ENCODE measurements at regions not wholly inside any gene's neighbourhood (a gene's known extent, or its start where the extent isn't known, plus 50 kb on each side); places are given as distances from the start of the nearest gene placed in this dataset.

DNA sequence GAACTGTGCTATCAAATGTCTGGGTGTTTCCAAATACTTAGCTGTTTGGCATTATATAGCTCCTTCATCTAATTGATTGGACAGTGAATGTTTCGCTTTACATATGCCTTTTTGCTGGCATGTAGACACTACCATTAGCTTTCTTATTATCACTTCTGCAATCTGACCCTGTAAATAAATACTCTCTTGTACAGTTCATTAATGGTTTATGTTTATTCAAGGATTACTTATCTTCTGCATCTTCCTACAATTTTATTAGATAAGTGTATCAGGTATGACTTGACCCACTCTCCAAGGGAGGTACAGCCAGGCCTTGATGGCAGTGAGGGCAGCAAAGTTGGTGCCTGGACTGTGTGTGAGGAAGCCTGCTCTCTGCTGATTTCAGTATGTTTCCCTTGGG lies 614.1 kb upstream of the SETBP1 start:
- DNase-seq (ENCODE audit: low spot score) = no peak

DNA sequence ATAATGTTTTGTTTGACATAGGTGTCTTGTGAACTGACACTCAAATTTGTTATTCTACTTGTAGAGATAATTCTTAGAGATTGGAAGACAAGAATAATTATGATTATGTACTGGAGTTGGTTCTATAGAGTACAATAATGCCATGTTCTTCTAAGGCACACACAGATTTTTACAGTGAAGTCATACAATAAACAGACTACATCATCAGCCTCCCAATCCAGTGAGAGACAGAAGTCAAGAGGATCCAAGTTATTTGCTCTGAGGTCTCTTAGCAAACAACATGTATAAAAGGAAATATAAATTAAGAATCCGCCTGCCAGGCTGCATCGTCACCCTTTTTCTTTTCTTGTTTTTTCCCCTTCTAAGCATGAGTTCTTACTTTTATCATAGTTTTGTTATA lies 613.5 kb upstream of the SETBP1 start:
- no peak for DNase-seq (ENCODE audit: low spot score)

DNA sequence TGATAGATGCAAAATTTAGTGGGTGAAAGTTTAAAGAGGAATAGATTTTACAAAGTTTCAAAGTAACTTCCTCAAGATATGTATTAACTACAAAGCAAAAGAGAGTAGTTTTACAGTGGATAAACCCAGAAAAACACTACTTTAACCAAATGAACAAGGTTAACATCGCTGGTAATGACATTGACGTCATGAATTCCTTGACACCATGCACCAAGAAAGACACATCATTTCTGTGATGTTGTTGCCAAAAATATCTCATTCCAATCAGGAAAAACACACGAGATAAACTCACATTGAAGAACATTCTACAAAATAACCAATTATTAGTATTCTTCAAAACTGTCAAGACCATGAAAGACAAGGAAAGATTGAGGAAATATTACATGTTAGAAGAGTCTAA lies 605.6 kb upstream of the SETBP1 start:
- DNase-seq (ENCODE audit: low spot score) = no peak

DNA sequence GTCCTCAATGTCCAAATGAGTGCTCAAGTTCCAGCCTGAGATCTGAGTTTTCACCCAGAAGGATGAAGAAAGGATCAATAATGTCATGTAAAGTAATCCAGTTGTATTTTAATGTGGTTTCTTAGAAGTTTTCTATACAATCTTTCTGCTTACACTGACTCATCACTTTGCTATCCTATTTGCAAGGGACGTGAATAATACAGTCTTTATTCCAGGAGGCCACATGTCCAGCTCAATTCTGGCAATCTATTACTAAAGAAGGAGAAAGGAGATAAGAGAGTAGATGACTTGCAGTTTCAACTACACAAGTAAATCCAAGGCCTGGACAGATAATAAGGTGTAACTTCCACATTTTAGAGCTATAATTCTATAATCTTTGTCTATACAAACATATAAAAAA lies 601.1 kb upstream of the SETBP1 start:
- DNase-seq (ENCODE audit: low spot score) = no peak

DNA sequence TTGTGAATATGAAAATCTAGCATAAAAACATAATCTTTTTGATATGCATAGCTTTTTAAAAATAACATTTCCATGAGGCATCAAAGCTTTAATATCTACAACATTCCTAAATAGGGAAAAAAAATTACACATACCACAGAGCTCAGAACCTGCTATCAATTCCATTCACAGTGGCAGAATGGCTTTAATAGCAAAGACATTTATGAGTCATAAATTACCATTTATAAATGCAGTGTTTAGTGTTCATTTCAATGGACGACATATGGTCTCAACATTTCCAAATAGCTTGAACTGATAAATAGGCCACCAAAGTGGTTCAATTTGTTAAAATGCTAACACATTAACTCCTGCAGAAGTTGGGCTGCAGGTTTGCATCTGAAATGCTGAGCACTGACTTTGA lies 600.6 kb upstream of the SETBP1 start:
- no peak for DNase-seq (ENCODE audit: low spot score)

DNA sequence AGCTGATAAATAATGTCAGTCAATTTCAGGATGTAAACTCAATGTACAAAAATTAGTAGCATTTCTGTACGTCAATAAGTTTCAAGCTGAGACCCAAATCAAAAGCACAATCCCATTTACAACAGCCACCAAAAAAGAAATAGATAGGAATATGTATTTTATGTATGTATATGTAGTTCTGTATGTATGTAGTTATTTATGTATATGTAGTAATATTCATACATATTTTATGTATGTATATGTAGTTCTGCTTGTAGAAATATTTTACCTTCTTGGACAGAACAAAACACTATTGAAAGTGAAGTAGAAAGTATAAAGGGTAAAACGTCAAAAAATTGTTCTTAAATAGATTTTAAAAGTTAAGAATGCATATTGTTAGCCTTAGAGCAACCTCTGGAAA lies 591.0 kb upstream of the SETBP1 start:
- no peak for DNase-seq (ENCODE audit: low spot score)

DNA sequence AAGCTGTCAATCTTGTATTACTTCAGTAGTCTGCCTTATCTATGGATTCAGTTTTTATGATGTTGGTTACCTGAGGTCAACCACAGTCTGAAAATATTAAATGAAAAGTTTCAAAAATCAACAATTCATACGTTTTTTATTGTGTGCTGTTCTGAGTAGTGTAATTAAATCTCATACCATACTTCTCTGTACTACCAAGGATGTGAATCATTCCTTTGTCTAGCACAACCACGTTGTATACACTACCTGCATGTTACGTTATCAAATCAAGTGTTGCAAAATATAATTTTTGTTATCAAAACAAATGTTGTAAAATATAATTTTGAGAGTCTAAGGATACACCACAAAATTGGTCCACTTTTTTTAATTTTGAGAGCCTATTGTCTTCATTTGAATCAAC lies 590.2 kb upstream of the SETBP1 start:
- DNase-seq (ENCODE audit: low spot score) = no peak

DNA sequence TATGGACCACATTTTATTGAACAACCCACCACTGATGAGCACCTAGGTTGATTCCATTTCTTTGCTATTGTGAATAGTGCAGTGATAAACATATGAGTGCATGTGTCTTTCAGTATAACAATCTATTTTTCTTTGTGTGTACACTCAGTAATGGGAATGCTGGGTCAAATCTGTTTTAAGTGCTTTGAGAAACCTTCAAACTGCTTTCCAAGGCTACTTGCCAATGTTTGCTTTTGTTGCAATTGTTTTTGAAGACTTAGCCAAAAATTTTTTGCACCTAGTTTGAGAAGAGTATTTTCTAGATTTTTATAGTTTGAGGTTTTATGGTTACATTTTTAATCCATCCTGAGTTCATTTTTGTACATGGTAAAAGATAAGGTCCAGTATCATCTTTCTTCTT lies 587.4 kb upstream of the SETBP1 start:
- DNase-seq (ENCODE audit: low spot score) = no peak

DNA sequence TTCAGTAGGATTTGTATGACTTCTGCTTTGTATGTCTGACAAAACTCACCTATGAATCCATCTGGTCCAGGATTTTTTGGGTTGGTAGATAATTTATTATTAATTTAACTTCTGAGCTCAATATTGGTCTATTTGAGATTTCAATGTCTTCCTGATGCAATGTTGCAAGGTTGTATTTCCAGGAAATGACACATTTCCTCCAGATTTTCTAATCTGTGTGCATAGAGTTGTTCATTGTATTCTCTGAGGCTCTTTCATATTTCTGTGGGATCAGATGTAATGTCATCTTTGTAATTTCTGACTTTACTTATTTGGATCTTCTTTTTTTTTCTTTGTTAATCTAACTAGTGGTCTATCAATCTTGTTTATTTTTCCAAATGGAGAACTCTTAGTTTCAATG lies 584.7 kb upstream of the SETBP1 start:
- DNase-seq (ENCODE audit: low spot score) = no peak

DNA sequence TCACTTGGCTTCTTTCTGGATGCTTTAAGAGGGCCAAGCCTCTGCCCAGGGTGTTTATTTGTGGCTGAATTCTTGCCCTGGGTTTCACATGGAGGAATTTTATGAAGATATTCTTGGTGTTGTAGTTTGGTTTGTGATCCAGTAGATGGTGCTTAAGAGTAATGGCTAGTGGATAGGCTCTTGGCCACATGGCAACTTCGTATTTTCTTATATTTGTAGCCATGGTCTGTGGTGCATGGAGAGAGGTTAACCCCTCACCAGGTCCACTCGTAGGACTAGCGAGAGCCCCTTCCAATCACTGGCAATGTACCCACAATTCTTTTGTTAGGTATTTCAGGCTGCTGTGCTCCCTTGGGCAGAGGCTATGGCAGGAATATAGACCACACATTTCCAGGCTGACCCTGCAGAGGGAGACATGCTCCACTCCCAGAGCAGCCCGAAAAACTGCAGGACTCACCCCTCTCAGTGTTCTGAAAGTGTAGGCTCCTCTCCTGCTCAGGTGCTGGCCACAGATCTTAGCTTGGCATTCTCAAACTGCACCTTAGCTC lies 582.1 kb upstream of the SETBP1 start:
- no peak for DNase-seq (ENCODE audit: low spot score)

DNA sequence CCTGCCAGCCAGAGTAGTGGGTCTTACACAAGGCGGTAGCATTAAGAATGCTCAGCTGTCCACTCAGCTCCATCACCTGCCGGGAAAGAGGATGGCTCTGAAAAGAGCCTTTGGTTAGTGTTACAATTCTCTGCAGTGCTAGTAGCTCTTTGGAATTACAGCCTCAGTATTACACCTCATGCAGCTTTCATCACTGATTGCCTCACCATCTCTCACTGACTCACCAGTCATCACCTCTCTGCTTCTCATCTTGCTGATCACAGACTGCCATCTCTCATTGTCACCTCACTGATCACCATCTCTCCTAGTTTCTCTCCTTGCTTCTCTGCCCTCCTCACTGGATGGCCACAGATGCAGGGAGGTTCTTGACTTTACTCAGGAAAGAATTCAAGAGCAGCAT lies 573.5 kb upstream of the SETBP1 start:
- DNase-seq (ENCODE audit: low spot score) = no peak

DNA sequence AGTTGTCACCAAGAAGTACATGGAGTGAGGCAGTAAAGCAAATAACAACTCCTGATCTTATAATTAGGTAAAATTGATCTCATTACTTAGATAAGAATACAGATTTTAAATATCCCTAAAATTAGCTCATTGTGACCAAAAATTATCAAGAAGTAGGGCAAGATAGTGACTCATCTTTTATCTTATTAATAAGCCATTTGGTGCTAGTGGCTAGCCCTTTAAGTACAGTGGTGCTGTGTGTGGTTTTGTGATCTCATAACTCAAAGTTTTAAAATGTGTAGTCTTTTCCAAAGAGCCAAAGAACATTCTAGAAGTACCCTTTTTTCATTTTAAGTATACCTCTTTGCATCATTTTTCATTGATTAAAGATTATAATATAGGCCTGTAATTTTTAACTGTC lies 569.4 kb upstream of the SETBP1 start:
- no peak for DNase-seq (ENCODE audit: low spot score)

DNA sequence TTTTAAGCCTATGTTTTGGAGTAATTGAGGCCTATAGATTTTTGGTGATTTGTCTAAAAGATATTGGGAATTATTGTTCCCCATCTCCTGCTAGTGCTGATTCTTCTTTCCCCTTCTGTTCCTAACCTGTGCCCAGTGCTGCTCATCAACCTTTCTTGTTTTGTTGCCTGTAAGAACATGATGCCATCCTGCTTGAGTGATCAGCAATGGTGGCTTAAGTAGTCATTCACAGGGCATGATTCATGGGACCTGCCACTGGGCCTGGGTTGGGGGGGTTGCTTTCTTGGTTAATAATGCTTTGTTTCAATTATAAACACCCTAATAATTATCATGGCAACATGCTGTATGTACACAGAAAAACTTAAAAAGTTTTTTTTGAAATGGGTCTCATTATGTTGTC lies 562.9 kb upstream of the SETBP1 start:
- DNase-seq (ENCODE audit: low spot score) = no peak

DNA sequence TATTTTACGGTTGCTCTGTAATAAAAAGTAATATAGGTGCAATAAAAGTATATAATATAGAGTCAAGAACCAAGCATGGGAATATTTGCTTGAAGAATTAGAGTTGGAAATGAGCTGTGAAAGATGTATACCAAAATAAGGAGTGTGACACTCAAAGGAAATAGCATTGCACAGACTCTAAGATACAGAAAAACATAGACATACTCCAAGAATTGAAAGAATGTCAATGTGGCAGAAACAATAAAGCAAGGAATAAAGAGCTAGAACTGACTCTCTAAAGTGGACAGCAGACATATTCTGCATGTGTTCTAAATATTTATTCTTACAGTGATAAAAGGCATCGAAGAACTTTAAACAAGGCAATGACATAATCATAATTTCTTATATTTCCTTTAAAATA lies 561.1 kb upstream of the SETBP1 start:
- DNase-seq (ENCODE audit: low spot score) = no peak

DNA sequence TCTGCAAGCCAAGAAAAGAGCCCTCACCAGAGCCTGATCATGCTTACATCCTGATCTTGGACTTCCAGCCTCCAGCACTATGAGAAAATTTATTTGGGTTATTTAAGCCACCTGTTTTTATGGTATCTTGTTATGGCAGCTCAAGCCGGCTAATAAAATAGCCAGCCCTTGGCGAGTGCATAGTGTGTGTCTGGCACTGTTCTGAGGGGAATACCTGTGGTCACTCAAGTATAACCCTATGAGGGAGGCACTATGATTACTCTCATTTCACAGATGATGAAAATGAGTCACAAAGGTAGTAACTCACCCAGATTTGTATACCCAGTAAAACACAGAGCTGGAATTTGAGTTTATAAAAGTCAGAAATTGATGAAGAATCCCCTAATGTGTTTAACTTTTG lies 556.9 kb upstream of the SETBP1 start:
- no peak for DNase-seq (ENCODE audit: low spot score)

DNA sequence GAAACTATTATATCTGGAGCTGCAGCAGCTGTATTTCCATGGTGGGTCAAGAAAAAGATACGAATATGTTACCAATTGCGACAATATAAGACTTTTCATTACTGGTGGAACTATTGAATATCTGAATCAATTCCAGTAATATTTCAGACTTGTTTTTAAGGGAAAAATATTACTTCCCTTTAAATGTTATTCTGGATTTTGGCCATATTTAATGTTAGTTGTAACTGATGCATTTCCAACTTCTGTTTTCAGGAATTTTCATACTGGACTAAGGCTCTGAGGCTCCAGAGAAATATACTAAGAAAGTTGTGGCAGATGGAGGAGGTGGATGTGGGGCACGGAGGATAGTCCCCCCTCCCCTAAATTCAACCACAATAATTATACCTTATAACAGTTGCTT lies 555.2 kb upstream of the SETBP1 start:
- DNase-seq (ENCODE audit: low spot score) = no peak

DNA sequence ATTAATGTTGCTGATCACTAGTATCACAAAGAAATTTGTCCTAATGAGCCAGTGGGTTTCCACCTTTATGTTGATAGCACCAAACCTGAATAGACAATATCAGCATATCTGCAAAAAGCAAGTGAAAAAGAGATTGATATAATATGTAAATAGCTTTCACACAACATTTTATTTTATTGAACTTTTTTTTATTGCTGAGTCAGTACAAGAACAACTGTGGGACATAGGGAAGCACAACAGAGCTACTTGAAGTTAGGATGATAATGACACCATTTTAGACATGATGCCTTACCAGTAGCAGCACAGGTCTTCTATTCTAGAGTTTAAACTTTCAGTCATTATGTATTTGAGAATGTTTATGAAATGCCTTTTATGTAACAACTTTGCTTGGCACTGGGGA lies 554.1 kb upstream of the SETBP1 start:
- no peak for DNase-seq (ENCODE audit: low spot score)

DNA sequence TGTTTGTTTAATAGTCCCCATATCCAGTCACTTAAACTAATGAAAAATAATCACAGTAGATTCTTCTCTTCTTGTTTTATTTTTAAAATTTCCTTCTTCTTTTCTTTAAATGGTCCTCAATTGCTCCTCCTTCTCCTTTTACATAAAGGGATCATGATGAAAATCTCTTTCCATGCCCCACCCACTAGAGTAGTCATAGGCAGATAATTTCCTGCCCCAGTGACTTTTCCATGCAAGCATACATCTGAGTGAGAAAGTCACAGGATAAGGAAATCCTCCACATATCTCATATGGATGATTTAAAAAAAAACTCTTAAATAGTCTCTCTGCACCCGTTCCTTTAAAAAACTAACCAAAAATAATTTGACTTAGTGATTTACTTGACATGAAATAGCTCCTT lies 552.3 kb upstream of the SETBP1 start:
- no peak for DNase-seq (ENCODE audit: low spot score)

DNA sequence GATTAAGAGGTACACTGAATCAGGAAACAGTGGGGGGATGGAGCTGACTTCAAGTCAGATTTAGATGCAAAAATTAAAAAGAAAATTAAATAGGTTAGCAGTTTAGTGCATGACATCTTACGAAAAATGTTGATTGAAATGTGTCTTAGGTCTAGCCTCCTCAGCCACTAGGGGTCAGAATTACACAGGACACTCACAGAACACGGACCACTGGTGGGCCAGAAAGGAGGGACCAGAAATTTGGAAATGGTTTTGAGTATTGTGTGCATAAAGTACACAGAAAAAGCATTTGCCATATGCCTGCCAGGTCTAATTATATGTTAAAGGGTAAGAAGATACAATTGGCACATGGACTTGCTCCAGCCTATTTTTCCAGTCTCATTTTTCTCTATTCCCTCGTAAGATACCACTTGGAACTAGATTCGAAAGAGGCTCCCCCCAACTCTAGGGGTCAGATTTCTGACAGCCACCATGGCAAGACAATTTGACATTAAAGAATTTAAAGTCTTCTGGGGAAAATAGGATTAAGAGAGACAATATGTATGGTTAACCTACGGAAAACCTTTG lies 550.2 kb upstream of the SETBP1 start:
- peak; percentile 4 for DNase-seq (ENCODE audit: low spot score)

DNA sequence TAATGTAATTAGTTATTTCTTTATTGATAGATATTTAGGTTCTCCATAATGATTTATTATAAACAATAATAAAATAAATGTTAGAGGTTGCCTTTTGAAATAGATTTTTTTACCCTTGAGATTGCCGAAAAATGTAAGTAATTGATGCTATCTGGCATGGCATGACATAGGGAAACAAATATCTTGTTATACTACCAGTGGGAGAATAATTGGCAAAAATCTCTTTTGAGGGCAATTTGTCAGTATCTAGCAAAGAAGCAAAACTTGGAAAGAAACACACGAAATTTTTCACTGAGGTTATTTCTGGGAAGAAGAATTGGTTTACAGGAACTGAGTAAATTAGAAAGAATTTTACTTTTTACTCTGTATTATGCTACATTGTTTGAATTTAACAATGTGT lies 547.2 kb upstream of the SETBP1 start:
- DNase-seq (ENCODE audit: low spot score) = no peak

DNA sequence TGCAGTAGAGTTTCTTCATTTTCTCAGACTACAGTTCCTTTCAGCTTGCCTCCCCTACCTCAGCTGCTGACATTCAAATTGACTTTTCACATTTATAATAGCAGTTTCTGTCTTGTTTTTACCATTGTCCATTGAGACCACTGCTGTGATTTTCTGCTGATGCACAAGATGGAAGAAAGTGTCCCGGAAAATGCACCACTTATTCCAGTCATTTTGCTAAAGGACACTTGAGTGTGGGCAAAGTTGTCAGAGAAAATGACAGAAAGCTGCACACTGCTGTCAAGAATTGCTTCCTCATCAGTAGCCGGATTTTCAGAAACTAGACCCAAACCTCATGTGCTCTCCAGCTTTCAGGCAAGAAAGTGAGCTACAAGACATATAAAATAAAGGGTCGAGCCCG lies 546.2 kb upstream of the SETBP1 start:
- DNase-seq (ENCODE audit: low spot score) = no peak

DNA sequence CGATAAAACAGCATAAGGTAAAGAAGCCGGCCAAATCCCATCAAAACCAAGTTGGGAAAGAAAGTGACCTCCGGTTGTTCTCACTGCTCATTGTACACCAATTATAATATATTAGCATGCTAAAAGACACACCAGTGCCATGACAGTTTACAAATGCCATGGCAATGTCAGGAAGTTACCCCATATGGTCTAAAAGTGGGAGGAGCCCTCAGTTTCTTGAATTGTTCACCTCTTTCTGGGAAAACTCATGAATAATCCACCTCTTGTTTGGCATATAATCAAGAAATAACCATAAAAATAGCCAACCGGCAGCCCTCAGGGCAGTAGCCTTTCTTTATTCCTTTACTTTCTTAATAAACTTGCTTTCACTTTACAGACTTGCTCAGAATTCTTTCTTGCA lies 544.9 kb upstream of the SETBP1 start:
- no peak for DNase-seq (ENCODE audit: low spot score)

DNA sequence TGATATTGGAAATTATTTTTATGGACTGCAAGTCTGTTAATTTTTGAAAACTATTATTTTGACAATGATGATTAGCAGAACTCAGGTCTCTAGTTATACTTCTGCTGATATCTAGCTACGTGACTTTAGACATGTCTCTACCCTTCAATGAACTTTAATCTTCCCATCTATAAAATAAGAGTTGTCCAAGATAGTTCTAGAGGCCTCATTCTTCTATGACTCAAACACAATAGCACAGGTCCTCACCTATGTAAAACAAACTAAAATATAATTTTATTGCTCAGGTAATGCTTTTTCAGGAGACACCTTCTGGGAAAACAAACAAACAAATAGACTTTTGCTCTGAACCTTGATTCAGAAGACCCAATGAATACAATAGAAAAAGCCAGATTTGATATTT lies 544.4 kb upstream of the SETBP1 start:
- no peak for DNase-seq (ENCODE audit: low spot score)

DNA sequence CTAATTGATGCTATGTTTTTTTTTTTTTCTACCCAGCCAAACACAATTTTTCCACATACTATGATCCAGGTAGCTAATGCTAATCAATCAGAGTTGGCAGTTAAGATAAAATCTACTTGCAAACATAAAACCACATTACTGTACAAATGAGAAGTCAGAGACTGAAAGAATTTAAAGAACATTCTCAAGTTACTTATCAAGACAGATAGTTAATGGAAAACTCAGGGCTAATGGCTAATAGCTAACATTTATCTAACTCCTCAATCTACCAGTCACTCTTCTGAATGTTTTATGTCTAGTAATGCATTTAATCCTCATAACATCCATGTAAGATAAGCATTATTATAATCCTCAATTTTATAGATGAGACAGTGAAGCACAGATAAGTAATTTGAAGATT lies 537.6 kb upstream of the SETBP1 start:
- DNase-seq (ENCODE audit: low spot score) = no peak

DNA sequence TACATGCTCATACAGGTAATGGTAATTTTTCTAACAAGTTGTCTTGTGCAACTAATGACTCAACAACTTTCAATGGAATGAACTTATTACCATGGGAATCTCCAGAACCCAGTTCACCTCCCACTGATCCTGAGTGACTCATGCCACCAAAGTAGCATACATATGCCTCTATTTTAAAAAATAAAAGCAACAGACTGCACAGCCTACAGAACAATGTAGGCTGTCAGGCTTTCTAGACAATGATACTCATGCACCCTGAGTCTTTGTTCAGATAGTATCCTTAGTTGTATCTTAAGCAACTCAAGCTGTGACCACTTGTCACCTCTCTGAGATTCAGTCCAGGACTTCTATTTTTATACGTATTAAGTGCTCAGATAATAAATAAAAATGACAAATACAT lies 531.0 kb upstream of the SETBP1 start:
- no peak for DNase-seq (ENCODE audit: low spot score)

All from activated CD4-positive, alpha-beta T cell treated with anti-CD3 and anti-CD28 coated beads, Interleukin-2, Interleukin-4, amounts not matched to agents 100 ng/mL and 50 ng/mL, durations not matched to agents 16 hours and 8 hours (primary cell).